CD14-positive monocyte (primary cell): ENCODE measurements at regions not wholly inside any gene's neighbourhood (a gene's known extent, or its start where the extent isn't known, plus 50 kb on each side); places are given as distances from the start of the nearest gene placed in this dataset.

Experiments used
- DNase-seq, 3 donors: peaks; one replicate each; pipeline ENCODE4 v3.0.0-alpha.2; 2011 to 2022
- H2AFZ ChIP-seq: 2 replicates; pipeline ENCODE4 v1.6.0; 2012; ENCODE audit warnings: mild to moderate bottlenecking, low read depth, low read length, inconsistent platforms; ENCODE audit not compliant: insufficient read depth, poor library complexity, severe bottlenecking
- H3K27ac ChIP-seq, 2 donors: 1 replicate in 1 of 2; 2 replicates in 1 of 2; pipeline ENCODE4 v1.5.1; 2012 to 2013; ENCODE audit warnings: low read length in 2 of 2, control low read depth in 1 of 2, inconsistent platforms in 1 of 2, low read depth in 1 of 2, mild to moderate bottlenecking in 1 of 2
- H3K27me3 ChIP-seq, 2 donors: one replicate each; pipeline versions ENCODE4 v1.6.0 to v1.6.1; 2011 to 2013; ENCODE audit warnings: low read length in 2 of 2; ENCODE audit not compliant: control insufficient read depth in 2 of 2, insufficient read depth in 2 of 2
- H3K36me3 ChIP-seq, 2 donors: replicated peaks in 1 of 2; 1 replicate in 1 of 2; 2 replicates in 1 of 2; pipeline versions ENCODE4 v1.5.1 to v1.6.1; 2012 to 2013; ENCODE audit warnings: low read length in 2 of 2, control low read depth in 1 of 2, inconsistent platforms in 1 of 2, mild to moderate bottlenecking in 1 of 2; ENCODE audit not compliant: insufficient read depth in 2 of 2, control insufficient read depth in 1 of 2
- H3K4me1 ChIP-seq, 2 donors: 1 replicate in 1 of 2; 2 replicates in 1 of 2; pipeline versions ENCODE4 v1.5.1 to v1.6.1; 2012 to 2013; ENCODE audit warnings: low read length in 2 of 2, control low read depth in 1 of 2, inconsistent platforms in 1 of 2, mild to moderate bottlenecking in 1 of 2, moderate library complexity in 1 of 2; ENCODE audit not compliant: insufficient read depth in 2 of 2, control insufficient read depth in 1 of 2
- H3K4me2 ChIP-seq: replicated peaks from 2 replicates; pipeline ENCODE3; 2012; ENCODE audit warnings: low read length, moderate library complexity, mild to moderate bottlenecking; ENCODE audit not compliant: poor library complexity, severe bottlenecking; ENCODE audit errors: extremely low read depth
- H3K4me3 ChIP-seq, 3 experiments: fragments of 200-600 bp in 1 of 3; sonication (generic) in 1 of 3; replicated peaks in 1 of 3; 1 replicate in 2 of 3; 2 replicates in 1 of 3; pipeline ENCODE4 v1.5.1; 2011 to 2013; ENCODE audit warnings: low read length in 3 of 3, mild to moderate bottlenecking in 3 of 3, control low read depth in 2 of 3, low read depth in 2 of 3, inconsistent platforms in 1 of 3, moderate library complexity in 1 of 3
- H3K79me2 ChIP-seq: 2 replicates; pipeline ENCODE4 v1.6.0; 2012; ENCODE audit warnings: mild to moderate bottlenecking, control low read depth, inconsistent platforms, low read length, moderate library complexity; ENCODE audit not compliant: insufficient read depth
- H3K9ac ChIP-seq: 2 replicates; pipeline ENCODE4 v1.6.0; 2017; ENCODE audit warnings: low read length, mild to moderate bottlenecking; ENCODE audit not compliant: insufficient read depth, poor library complexity, severe bottlenecking
- H3K9me3 ChIP-seq, 2 donors: replicated peaks in 1 of 2; 1 replicate in 1 of 2; 2 replicates in 1 of 2; pipeline versions ENCODE4 v1.5.1 to v1.6.1; 2012 to 2013; ENCODE audit warnings: low read length in 2 of 2, control low read depth in 1 of 2; ENCODE audit not compliant: control insufficient read depth in 1 of 2, insufficient read depth in 1 of 2
- H4K20me1 ChIP-seq: 2 replicates; pipeline ENCODE4 v1.6.0; 2012; ENCODE audit warnings: mild to moderate bottlenecking, low read length, control low read depth, moderate library complexity; ENCODE audit not compliant: insufficient read depth
- H3K27ac Mint-ChIP-seq, 7 donors: one replicate each; pipeline ENCODE4 v1.8.0; 2020; ENCODE audit warnings: mild to moderate bottlenecking in 7 of 7, mixed read lengths in 7 of 7, moderate library complexity in 6 of 7, inconsistent platforms in 2 of 7
- H3K27me3 Mint-ChIP-seq, 3 donors: one replicate each; pipeline ENCODE4 v1.8.0; 2021 to 2022; ENCODE audit warnings: low read depth in 3 of 3, mild to moderate bottlenecking in 3 of 3, mixed read lengths in 3 of 3, moderate library complexity in 3 of 3, inconsistent platforms in 1 of 3
- H3K36me3 Mint-ChIP-seq, 2 donors: one replicate each; pipeline ENCODE4 v1.8.0; 2020; ENCODE audit warnings: mixed read lengths in 2 of 2, inconsistent platforms in 1 of 2, mild to moderate bottlenecking in 1 of 2
- H3K4me1 Mint-ChIP-seq: one replicate; pipeline ENCODE4 v1.8.0; 2020; ENCODE audit warnings: mild to moderate bottlenecking, mixed read lengths
- H3K4me3 Mint-ChIP-seq, 2 donors: one replicate each; pipeline ENCODE4 v1.8.0; 2020; ENCODE audit warnings: mild to moderate bottlenecking in 2 of 2, mixed read lengths in 2 of 2, moderate library complexity in 1 of 2
- H3K9me3 Mint-ChIP-seq, 7 donors: one replicate each; pipeline ENCODE4 v1.8.0; 2020 to 2022; ENCODE audit warnings: mixed read lengths in 7 of 7, mild to moderate bottlenecking in 6 of 7, moderate library complexity in 6 of 7, inconsistent platforms in 2 of 7
- WGBS: methylation state at CpG from one replicate; pipeline ENCODE4 v1.1.5; 2013; ENCODE audit warnings: missing lambda C conversion rate; ENCODE audit not compliant: insufficient coverage; 5-methylcytosine and 5-hydroxymethylcytosine counted together
- intact Hi-C, 2 donors: fragments of 100-400 bp; cut with micrococcal nuclease; formaldehyde crosslinking; loops; one replicate each; pipeline versions ENCODE4 v1.15.0 to v1.15.1; 2023
- TF ChIP-seq, protein P1 (sequence below): fragments of 200-600 bp; IDR thresholded peaks from one replicate; pipeline ENCODE4 v1.8.0; 2022; ENCODE audit warnings: antibody characterized with exemption, mild to moderate bottlenecking

DNA sequence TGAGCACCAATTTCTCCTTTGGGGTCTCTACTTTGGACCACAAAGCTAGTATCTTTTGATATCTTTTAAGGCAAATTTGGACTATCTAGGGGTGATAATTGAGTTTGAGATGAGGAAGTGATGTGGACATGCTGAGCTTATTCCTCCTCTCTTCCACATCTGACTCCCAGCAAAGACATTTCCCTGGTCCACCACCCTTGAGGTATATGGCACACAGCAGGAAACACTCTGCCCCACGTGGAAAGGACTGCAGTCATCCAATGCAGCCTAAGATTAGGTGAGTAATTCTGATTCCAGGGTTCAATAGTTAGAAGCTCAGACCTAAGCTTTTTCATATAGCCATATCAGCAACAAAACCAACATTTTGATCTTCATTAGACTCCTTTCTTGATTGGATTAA, 290.1 kb upstream of the CHAC2 start:
- H3K4me2 ChIP-seq = no peak overlapping the region
- H3K9me3 ChIP-seq = peaks cover 0 to 3% of the 10 kb centered on the region in 2 donors
- H3K79me2 ChIP-seq = no peaks in the 10 kb centered on the region
- intact Hi-C loops = no loop called here
- no peaks in the 10 kb centered on the region for H3K36me3 Mint-ChIP-seq
- no peak overlapping the region for H3K4me3 Mint-ChIP-seq
- H3K4me1 Mint-ChIP-seq = no peaks in the 10 kb centered on the region
- H3K4me3 ChIP-seq = no peak overlapping the region
- H3K27me3 Mint-ChIP-seq = no peaks in the 10 kb centered on the region
- no peak overlapping the region for H3K9ac ChIP-seq
- no peaks in the 10 kb centered on the region for H3K27me3 ChIP-seq
- no CpG with 5 or more reads among the region's 1 CpG for WGBS
- no peak overlapping the region for H3K27ac Mint-ChIP-seq
- no peak for DNase-seq
- H3K9me3 Mint-ChIP-seq = peaks cover 0 to 7% (median 3%) of the 10 kb centered on the region in 7 donors
- TF ChIP-seq, protein P1, sequence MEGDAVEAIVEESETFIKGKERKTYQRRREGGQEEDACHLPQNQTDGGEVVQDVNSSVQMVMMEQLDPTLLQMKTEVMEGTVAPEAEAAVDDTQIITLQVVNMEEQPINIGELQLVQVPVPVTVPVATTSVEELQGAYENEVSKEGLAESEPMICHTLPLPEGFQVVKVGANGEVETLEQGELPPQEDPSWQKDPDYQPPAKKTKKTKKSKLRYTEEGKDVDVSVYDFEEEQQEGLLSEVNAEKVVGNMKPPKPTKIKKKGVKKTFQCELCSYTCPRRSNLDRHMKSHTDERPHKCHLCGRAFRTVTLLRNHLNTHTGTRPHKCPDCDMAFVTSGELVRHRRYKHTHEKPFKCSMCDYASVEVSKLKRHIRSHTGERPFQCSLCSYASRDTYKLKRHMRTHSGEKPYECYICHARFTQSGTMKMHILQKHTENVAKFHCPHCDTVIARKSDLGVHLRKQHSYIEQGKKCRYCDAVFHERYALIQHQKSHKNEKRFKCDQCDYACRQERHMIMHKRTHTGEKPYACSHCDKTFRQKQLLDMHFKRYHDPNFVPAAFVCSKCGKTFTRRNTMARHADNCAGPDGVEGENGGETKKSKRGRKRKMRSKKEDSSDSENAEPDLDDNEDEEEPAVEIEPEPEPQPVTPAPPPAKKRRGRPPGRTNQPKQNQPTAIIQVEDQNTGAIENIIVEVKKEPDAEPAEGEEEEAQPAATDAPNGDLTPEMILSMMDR = no peak
- H3K36me3 ChIP-seq = no peaks in the 10 kb centered on the region
- no peak overlapping the region for H3K27ac ChIP-seq
- H2AFZ ChIP-seq = no peak overlapping the region
- no peaks in the 10 kb centered on the region for H3K4me1 ChIP-seq
- no peaks in the 10 kb centered on the region for H4K20me1 ChIP-seq

DNA sequence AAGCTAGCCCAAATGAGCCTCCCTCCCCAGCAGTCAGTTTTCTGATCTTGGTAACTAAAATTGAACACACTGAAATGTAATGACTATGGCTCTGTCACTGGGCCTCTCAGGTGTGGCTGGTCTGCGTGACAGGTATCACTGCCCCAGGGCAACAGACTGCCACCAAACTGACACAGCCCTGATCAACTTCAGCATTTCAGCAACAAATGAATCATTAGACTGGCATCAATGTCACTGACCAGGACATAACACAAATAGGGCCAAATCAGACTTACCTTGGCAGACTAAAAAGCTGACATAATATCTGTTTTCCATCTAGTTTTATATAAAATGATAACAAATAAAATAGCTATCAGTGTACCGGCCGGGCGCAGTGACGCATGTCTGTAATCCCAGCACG, 290.8 kb upstream of the CHAC2 start:
- Histone ChIP-seq H3K4me1 (no peaks in the 10 kb centered on the region), H3K4me3 (no peak overlapping the region), H3K27ac (no peak overlapping the region), H3K4me2 (no peak overlapping the region), H3K79me2 (no peaks in the 10 kb centered on the region), H3K9ac (no peak overlapping the region), H4K20me1 (no peaks in the 10 kb centered on the region), H2AFZ (no peak overlapping the region), H3K36me3 (no peaks in the 10 kb centered on the region), H3K27me3 (no peaks in the 10 kb centered on the region), H3K9me3 (no peaks in the 10 kb centered on the region)
- Mint-ChIP-seq H3K27me3 (no peaks in the 10 kb centered on the region), H3K4me3 (no peak overlapping the region), H3K9me3 (peaks cover 0 to 4% (median 0%) of the 10 kb centered on the region in 7 donors), H3K36me3 (no peaks in the 10 kb centered on the region), H3K27ac (no peak overlapping the region), H3K4me1 (no peaks in the 10 kb centered on the region)
- WGBS = 100% methylated on average over 1 of the region's 6 CpGs
- intact Hi-C loops = no loop called here
- no peak for DNase-seq
- TF ChIP-seq, protein P1 = no peak
